Smooth muscle cell (in vitro differentiated cells): ENCODE measurements at regions not wholly inside any gene's neighbourhood (a gene's known extent, or its start where the extent isn't known, plus 50 kb on each side); places are given as distances from the start of the nearest gene placed in this dataset.

Experiments used
- DNase-seq: peaks from one replicate; lab custom pipeline; 2025; ENCODE audit not compliant: unreplicated experiment; lab: John Stamatoyannopoulos, UW
- H2AFZ ChIP-seq: fragments of 200-600 bp; sonication (generic); 2 replicates; pipeline ENCODE4 v1.6.0; 2016; ENCODE audit warnings: antibody characterized with exemption, low read depth, mild to moderate bottlenecking
- H3F3A ChIP-seq: fragments of 200-600 bp; sonication (generic); 2 replicates; pipeline ENCODE4 v1.6.0; 2017; ENCODE audit warnings: antibody characterized with exemption, low read depth
- H3K27ac ChIP-seq: fragments of 200-600 bp; sonication (generic); 2 replicates; pipeline ENCODE4 v1.5.1; 2016; ENCODE audit warnings: low read depth, mild to moderate bottlenecking
- H3K27me3 ChIP-seq: fragments of 200-600 bp; sonication (generic); 2 replicates; pipeline ENCODE4 v1.6.1; 2016; ENCODE audit warnings: low read depth, mild to moderate bottlenecking
- H3K36me3 ChIP-seq: fragments of 200-600 bp; sonication (generic); 2 replicates; pipeline ENCODE4 v1.5.1; 2016; ENCODE audit warnings: low read depth
- H3K4me1 ChIP-seq: fragments of 200-600 bp; sonication (generic); 2 replicates; pipeline ENCODE4 v1.5.1; 2016; ENCODE audit warnings: low read depth
- H3K4me2 ChIP-seq: fragments of 200-600 bp; sonication (generic); 2 replicates; pipeline ENCODE4 v1.6.0; 2016; ENCODE audit warnings: mild to moderate bottlenecking
- H3K4me3 ChIP-seq: fragments of 200-600 bp; sonication (generic); 2 replicates; pipeline ENCODE4 v1.5.1; 2016; ENCODE audit warnings: mild to moderate bottlenecking
- H3K79me2 ChIP-seq: fragments of 200-600 bp; sonication (generic); 2 replicates; pipeline ENCODE4 v1.6.0; 2016; ENCODE audit warnings: low read depth, mild to moderate bottlenecking
- H3K9ac ChIP-seq: fragments of 200-600 bp; sonication (generic); 2 replicates; pipeline ENCODE4 v1.6.0; 2016; ENCODE audit warnings: low read depth
- H3K9me3 ChIP-seq: fragments of 200-600 bp; sonication (generic); replicated peaks from 2 replicates; pipeline ENCODE4 v1.5.1; 2016; ENCODE audit warnings: low read depth
- H4K20me1 ChIP-seq: fragments of 200-600 bp; sonication (generic); 2 replicates; pipeline ENCODE4 v1.6.0; 2016; ENCODE audit warnings: low read depth
- WGBS: methylation state at CpG from one replicate; pipeline ENCODE4 v1.1.7; 2016; ENCODE audit warnings: low lambda C conversion rate; 5-methylcytosine and 5-hydroxymethylcytosine counted together
- TF ChIP-seq, protein P1 (sequence below): fragments of 200-600 bp; sonication (generic); IDR thresholded peaks from 2 replicates; pipeline ENCODE4 v1.5.1; 2017; ENCODE audit warnings: borderline replicate concordance, mild to moderate bottlenecking, antibody characterized with exemption; ENCODE audit not compliant: insufficient read depth, poor library complexity, severe bottlenecking

DNA sequence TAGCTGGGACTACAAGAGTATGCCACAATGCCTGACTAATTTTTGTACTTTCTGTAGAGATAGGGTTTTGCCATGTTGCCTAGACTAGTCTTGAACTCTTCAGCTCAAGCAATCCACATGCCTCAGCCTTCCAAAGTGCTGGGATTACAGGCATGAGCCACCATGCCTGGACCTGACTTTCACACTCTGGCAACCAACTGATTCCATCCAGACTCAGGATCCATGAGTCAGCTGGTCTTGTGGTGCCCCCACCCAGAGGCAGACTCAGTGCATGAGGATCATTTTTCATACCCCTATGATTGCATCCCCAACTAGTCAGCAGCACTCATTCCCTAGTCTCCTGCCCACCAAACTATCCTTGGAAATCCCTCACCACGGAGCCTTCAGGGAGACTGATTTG is 375.9 kb downstream of the ANXA1 start:
- Histone ChIP-seq H2AFZ (no peak overlapping the region), H3K4me2 (no peak overlapping the region), H3K4me3 (no peak overlapping the region), H3K27me3 (no peaks in the 10 kb centered on the region), H3K4me1 (no peaks in the 10 kb centered on the region), H3K79me2 (no peaks in the 10 kb centered on the region), H3F3A (no peaks in the 10 kb centered on the region), H3K9ac (no peak overlapping the region), H3K36me3 (no peaks in the 10 kb centered on the region), H3K9me3 (no peaks in the 10 kb centered on the region), H3K27ac (no peak overlapping the region), H4K20me1 (no peaks in the 10 kb centered on the region)
- no peak for DNase-seq
- TF ChIP-seq, protein P1, sequence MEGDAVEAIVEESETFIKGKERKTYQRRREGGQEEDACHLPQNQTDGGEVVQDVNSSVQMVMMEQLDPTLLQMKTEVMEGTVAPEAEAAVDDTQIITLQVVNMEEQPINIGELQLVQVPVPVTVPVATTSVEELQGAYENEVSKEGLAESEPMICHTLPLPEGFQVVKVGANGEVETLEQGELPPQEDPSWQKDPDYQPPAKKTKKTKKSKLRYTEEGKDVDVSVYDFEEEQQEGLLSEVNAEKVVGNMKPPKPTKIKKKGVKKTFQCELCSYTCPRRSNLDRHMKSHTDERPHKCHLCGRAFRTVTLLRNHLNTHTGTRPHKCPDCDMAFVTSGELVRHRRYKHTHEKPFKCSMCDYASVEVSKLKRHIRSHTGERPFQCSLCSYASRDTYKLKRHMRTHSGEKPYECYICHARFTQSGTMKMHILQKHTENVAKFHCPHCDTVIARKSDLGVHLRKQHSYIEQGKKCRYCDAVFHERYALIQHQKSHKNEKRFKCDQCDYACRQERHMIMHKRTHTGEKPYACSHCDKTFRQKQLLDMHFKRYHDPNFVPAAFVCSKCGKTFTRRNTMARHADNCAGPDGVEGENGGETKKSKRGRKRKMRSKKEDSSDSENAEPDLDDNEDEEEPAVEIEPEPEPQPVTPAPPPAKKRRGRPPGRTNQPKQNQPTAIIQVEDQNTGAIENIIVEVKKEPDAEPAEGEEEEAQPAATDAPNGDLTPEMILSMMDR: no peak
- 91% methylated on average over 1 of the region's 1 CpG for WGBS

DNA sequence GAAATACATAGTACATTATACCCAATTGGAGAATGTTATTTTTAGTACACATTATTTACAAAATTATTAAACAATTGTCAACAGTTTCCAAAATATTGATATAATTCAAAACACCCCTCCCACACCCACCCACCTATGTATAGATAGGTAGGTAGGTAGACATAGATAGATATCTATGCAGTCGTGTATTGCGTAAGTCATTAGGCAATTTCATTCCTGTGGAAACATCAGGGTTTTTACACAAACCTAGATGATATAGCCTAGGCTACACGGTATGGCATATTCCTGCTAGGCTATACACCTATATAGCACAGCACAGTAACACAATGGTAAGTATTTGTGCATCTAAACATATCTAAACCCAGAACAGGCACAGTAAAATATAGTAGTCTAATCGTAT is 377.3 kb downstream of the ANXA1 start:
- Histone ChIP-seq H4K20me1 (no peaks in the 10 kb centered on the region), H3K4me1 (no peaks in the 10 kb centered on the region)
- DNase-seq: no peak

DNA sequence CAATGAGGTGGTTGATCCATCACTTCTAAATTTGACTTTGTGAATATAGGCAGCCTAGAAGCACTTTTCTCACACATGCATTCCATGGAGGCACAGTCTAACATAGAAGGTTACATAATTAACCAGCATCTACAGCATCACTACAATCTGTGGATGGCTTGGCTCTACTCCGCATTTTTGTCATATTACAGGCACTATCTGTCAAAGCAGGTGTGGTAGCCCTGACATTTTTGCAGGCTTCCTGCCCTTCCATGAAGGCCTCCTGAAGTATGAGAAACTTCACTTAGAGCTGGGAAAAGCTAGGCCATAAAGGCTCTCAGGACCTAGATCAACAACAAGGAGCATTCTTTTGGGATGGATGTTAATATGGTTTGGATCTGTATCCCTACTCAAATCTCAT is 378.0 kb downstream of the ANXA1 start:
- TF ChIP-seq, protein P1: no peak
- DNase-seq: no peak

More for the DNA sequence above, 377.3 kb downstream of the ANXA1 start:
- Histone ChIP-seq H3K9me3 (no peaks in the 10 kb centered on the region), H3K27ac (no peak overlapping the region), H3K36me3 (no peaks in the 10 kb centered on the region), H3K9ac (no peak overlapping the region), H3F3A (no peaks in the 10 kb centered on the region), H3K4me2 (no peak overlapping the region), H3K79me2 (no peaks in the 10 kb centered on the region), H3K27me3 (no peaks in the 10 kb centered on the region), H2AFZ (no peak overlapping the region), H3K4me3 (no peak overlapping the region)
- WGBS: 85% methylated on average over 4 of the region's 4 CpGs
- TF ChIP-seq, protein P1: no peak

DNA sequence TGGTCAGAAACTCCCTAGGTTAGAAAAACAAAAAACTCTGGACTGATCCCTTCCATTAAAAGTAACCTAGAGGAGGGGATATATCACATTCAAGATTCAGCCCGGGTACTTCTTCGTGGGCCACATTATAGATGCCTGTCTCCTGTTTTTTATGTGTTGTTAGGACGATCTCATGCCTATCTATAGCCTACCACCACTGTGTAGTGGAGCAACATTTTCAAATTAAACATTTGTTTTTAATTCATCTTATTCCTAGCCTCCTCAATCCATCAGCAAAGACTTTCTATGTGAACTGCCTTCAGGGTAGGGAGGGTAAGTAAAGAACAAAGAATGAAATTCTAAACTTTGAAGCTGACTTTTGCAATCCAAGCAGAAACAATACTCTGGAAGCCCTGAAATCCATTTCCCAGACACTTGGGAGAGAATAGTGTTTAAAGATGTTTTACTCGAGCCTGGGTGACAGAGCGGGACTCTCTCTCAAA is 379.4 kb downstream of the ANXA1 start:
- Histone ChIP-seq H4K20me1 (no peaks in the 10 kb centered on the region), H3K36me3 (no peaks in the 10 kb centered on the region), H2AFZ (no peak overlapping the region), H3K79me2 (no peaks in the 10 kb centered on the region), H3K4me2 (no peak overlapping the region), H3K27ac (no peak overlapping the region), H3K4me3 (no peak overlapping the region), H3K9ac (no peak overlapping the region), H3K4me1 (no peaks in the 10 kb centered on the region), H3K9me3 (no peaks in the 10 kb centered on the region), H3K27me3 (no peaks in the 10 kb centered on the region), H3F3A (no peaks in the 10 kb centered on the region)
- TF ChIP-seq, protein P1: no peak
- WGBS: 92% methylated on average over 5 of the region's 5 CpGs
- DNase-seq: no peak

More for the DNA sequence above, 378.0 kb downstream of the ANXA1 start:
- H3F3A ChIP-seq: no peaks in the 10 kb centered on the region
- no peaks in the 10 kb centered on the region for H3K4me1 ChIP-seq
- no peaks in the 10 kb centered on the region for H3K27me3 ChIP-seq
- H3K27ac ChIP-seq: no peak overlapping the region
- WGBS: 95% methylated on average over 1 of the region's 1 CpG
- H4K20me1 ChIP-seq: no peaks in the 10 kb centered on the region
- no peak overlapping the region for H2AFZ ChIP-seq
- H3K79me2 ChIP-seq: no peaks in the 10 kb centered on the region
- no peak overlapping the region for H3K9ac ChIP-seq
- no peaks in the 10 kb centered on the region for H3K9me3 ChIP-seq
- no peak overlapping the region for H3K4me3 ChIP-seq
- H3K36me3 ChIP-seq: no peaks in the 10 kb centered on the region
- no peak overlapping the region for H3K4me2 ChIP-seq
